Gastrocnemius medialis (tissue), 4 donors: ENCODE measurements at regions not wholly inside any gene's neighbourhood (a gene's known extent, or its start where the extent isn't known, plus 50 kb on each side); places are given as distances from the start of the nearest gene placed in this dataset.
"Not testable (repeated sequence)": the region's sequence is repeated elsewhere in the genome, so short reads cannot be mapped to it uniquely, and the experiment has no call there.

Experiments
- ATAC-seq, 2 donors: fragments of 150-250 bp; one replicate each; pipeline ENCODE4 v1.9.1; 2016
- DNase-seq, 2 donors: peaks; one replicate each; pipeline ENCODE4 v3.0.0-alpha.2; 2019
- H3K27ac ChIP-seq, 4 donors: fragments of 200-600 bp; sonication (generic); 1 replicate in 1 of 4; 2 replicates in 3 of 4; pipeline ENCODE4 v1.5.1; 2016 to 2018; ENCODE audit warnings: mild to moderate bottlenecking in 2 of 4, moderate library complexity in 1 of 4
- H3K27me3 ChIP-seq, 3 donors: fragments of 200-600 bp; sonication (generic) in 2 of 3; 1 replicate in 1 of 3; 2 replicates in 2 of 3; pipeline versions ENCODE4 v1.5.1 to v1.6.0; 2016 to 2019; ENCODE audit warnings: mild to moderate bottlenecking in 1 of 3, moderate library complexity in 1 of 3
- H3K36me3 ChIP-seq, 2 donors: fragments of 200-600 bp; sonication (generic) in 1 of 2; one replicate each; pipeline ENCODE4 v1.5.1; 2017 to 2018
- H3K4me1 ChIP-seq, 2 donors: fragments of 200-600 bp; sonication (generic) in 1 of 2; one replicate each; pipeline ENCODE4 v1.5.1; 2016 to 2017; ENCODE audit warnings: mild to moderate bottlenecking in 2 of 2
- H3K4me3 ChIP-seq, 4 donors: fragments of 200-600 bp; sonication (generic) in 3 of 4; 1 replicate in 1 of 4; 2 replicates in 3 of 4; pipeline ENCODE4 v1.5.1; 2016 to 2019; ENCODE audit warnings: mild to moderate bottlenecking in 2 of 4
- H3K9me3 ChIP-seq, 3 donors: fragments of 200-600 bp; sonication (generic) in 2 of 3; 1 replicate in 1 of 3; 2 replicates in 2 of 3; pipeline ENCODE4 v1.5.1; 2016 to 2019
- POLR2A ChIP-seq, 2 donors: fragments of 450-650 bp; IDR thresholded peaks; one replicate each; pipeline ENCODE4 v1.6.1; 2017; ENCODE audit warnings: antibody characterized with exemption in 2 of 2, mild to moderate bottlenecking in 2 of 2, moderate library complexity in 2 of 2
- in situ Hi-C, 4 donors: fragments of 200-750 bp; cut with MboI; loops; one replicate each; pipeline versions ENCODE4 v1.15.0 to v1.8.0; 2017; ENCODE audit warnings: low sequenced_read_pairs in 4 of 4
- intact Hi-C: fragments of 100-400 bp; cut with DNase I; formaldehyde crosslinking; loops from one replicate; pipeline ENCODE4 v1.15.1; 2023; ENCODE audit warnings: low total_unique reads
- TF ChIP-seq, protein P1 (sequence below), 5 experiments: fragments of 450-650 bp in 3 of 5; fragments of 200-600 bp in 2 of 5; sonication (generic) in 2 of 5; IDR thresholded peaks in 4 of 5; conservative IDR thresholded peaks in 1 of 5; 1 replicate in 4 of 5; 2 replicates in 1 of 5; pipeline ENCODE4 v1.5.1; 2016 to 2019; ENCODE audit warnings: antibody characterized with exemption in 5 of 5, mild to moderate bottlenecking in 3 of 5, moderate library complexity in 3 of 5

DNA sequence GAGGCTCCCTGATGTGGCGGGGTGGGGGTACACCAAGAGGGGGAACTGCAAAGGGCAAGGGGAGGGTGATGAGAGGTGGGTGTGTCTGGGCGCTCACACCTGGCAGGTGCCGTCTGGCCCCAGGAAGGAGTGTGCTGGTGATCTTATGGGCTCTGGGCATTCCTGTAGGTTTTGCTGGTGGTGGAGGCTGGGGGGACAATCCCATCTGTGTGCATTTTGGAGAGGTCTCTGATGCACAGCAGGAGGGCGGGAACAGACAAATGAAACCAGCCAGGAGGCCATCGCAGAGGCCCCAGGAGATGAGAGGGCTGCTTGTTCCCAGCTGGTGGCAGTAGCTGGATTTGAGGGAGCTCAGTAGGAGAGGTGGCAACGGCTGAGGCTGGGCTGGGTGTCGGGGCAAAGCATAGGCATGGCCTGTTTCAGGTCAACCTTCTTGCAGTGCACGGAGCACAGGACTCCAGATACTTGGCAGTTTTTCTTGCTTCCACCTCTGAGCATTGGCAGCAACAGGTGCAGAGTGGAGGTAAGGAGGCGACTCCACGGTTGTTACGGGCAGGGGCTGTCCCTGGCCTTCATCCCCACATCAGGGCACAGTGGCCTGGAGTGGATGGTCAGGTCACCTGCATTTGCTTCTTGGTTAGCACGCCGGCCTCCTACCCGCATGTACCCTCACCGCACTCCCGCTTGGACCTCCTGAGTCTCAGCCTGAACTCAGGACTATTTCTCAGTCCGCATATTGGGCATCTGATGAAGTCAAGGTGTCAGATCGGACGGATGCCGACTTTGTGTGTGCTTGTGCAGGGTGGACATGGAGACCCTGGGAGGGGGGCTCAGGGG is 194.2 kb upstream of the HDAC4 start:
- no peak overlapping the region for H3K27ac ChIP-seq
- no peak for TF ChIP-seq POLR2A (IDR thresholded peaks at IDR 0.05)
- TF ChIP-seq, protein P1, sequence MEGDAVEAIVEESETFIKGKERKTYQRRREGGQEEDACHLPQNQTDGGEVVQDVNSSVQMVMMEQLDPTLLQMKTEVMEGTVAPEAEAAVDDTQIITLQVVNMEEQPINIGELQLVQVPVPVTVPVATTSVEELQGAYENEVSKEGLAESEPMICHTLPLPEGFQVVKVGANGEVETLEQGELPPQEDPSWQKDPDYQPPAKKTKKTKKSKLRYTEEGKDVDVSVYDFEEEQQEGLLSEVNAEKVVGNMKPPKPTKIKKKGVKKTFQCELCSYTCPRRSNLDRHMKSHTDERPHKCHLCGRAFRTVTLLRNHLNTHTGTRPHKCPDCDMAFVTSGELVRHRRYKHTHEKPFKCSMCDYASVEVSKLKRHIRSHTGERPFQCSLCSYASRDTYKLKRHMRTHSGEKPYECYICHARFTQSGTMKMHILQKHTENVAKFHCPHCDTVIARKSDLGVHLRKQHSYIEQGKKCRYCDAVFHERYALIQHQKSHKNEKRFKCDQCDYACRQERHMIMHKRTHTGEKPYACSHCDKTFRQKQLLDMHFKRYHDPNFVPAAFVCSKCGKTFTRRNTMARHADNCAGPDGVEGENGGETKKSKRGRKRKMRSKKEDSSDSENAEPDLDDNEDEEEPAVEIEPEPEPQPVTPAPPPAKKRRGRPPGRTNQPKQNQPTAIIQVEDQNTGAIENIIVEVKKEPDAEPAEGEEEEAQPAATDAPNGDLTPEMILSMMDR (IDR thresholded peaks at IDR 0.05 in 4 of 5, conservative IDR thresholded peaks at IDR 0.05 in 1 of 5) = no peak
- H3K4me1 ChIP-seq = no peaks in the 10 kb centered on the region
- no peak overlapping the region for H3K4me3 ChIP-seq
- intact Hi-C loops = no loop called here
- no peaks in the 10 kb centered on the region for H3K27me3 ChIP-seq
- H3K9me3 ChIP-seq = no peaks in the 10 kb centered on the region
- DNase-seq (no peak), ATAC-seq (no peak)
- H3K36me3 ChIP-seq = no peaks in the 10 kb centered on the region
- in situ Hi-C loops = no loop called here

DNA sequence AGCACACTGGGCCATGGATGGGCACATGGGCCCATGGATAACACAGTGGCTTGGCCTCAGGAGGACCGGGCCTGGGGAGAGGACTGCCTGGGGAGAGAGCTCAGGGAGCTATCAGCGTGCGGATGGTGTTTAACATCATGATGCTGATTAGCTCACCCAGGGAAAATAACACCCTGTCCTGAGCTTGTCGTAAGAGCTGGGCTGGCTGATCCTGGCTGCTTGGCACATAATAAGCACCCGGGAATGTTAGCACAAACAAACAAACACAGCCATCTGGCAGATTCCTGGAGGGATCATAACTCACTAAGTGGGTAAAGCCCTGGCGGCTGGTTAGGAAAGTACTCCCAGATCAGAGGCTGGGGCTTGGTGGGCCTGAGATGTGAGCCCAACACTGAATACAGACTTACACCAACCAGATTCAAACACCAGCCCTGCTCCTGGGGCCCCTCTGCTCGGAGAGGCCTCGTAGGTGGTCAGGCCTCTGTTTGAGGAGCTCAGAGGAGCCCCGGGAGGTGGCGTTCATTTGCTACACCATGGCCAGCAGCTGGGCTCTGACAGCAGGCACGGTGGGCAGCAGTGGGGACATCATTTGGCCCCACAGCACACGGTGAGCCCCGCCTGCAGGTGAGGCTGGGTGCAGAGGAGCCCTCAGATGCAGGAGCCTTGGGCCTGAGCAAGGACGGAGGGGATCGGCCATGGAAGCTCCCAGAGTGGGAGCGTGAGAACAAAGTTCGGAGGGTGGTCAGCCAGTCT is 193.4 kb upstream of the HDAC4 start:
- no peak for TF ChIP-seq POLR2A (IDR thresholded peaks at IDR 0.05)
- TF ChIP-seq, protein P1 (IDR thresholded peaks at IDR 0.05 in 4 of 5, conservative IDR thresholded peaks at IDR 0.05 in 1 of 5) = no peak
- no peak for DNase-seq
- no peaks in the 10 kb centered on the region for H3K27me3 ChIP-seq
- no peaks in the 10 kb centered on the region for H3K9me3 ChIP-seq
- ATAC-seq = peak in 1 of 2 donors; percentile 64
- no peaks in the 10 kb centered on the region for H3K4me1 ChIP-seq
- no peaks in the 10 kb centered on the region for H3K36me3 ChIP-seq
- in situ Hi-C loops (no loop called here), intact Hi-C loops (no loop called here)
- H3K4me3 ChIP-seq = no peak overlapping the region
- no peak overlapping the region for H3K27ac ChIP-seq

DNA sequence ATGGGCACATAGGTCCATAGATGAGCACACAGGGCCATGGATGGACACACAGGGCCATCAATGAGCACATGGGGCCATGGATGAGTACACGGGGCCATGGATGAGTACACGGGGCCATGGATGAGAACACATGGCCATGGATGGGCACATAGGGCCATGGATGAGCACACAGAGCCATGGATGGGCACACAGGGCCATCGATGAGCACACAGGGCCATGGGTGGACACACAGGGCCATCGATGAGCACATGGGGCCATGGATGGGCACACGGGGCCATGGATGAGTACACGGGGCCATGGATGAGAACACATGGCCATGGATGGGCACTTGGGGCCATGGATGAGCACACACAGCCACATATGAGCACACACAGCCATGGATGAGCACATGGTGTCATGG is 192.6 kb upstream of the HDAC4 start:
- no peak for DNase-seq
- TF ChIP-seq, protein P1 (IDR thresholded peaks at IDR 0.05 in 4 of 5, conservative IDR thresholded peaks at IDR 0.05 in 1 of 5) = no peak
- TF ChIP-seq POLR2A (IDR thresholded peaks at IDR 0.05) = no peak
- no peak overlapping the region for H3K27ac ChIP-seq
- H3K36me3 ChIP-seq = no peaks in the 10 kb centered on the region
- H3K9me3 ChIP-seq = no peaks in the 10 kb centered on the region
- no peaks in the 10 kb centered on the region for H3K4me1 ChIP-seq
- intact Hi-C loops (no loop called here), in situ Hi-C loops (no loop called here)
- no peak overlapping the region for H3K4me3 ChIP-seq
- no peaks in the 10 kb centered on the region for H3K27me3 ChIP-seq
- ATAC-seq = no peak

DNA sequence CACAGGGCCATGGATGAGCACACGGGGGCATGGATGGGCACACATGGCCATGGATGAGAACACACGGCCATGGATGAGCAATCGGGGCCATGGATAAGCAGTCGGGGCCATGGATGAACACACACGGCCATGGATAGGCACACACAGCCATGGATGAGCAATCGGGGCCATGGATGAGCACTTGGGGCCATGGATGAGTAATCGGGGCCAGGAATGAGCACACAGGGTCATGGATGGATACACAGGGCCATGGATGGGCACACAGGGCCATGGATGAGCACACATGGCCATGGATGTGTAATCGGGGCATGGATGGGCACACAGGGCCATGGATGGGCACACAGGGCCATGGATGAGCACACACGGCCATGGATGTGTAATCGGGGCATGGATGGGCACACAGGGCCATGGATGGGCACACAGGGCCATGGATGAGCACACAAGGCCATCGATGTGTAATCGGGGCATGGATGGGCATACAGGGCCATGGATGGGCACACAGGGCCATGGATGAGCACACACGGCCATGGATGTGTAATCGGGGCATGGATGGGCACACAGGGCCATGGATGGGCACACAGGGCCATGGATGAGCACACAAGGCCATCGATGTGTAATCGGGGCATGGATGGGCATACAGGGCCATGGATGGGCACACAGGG is 191.9 kb upstream of the HDAC4 start:
- intact Hi-C loops, H3K4me1 ChIP-seq, DNase-seq, in situ Hi-C loops, H3K4me3 ChIP-seq, ATAC-seq, H3K36me3 ChIP-seq, H3K27ac ChIP-seq, H3K27me3 ChIP-seq, H3K9me3 ChIP-seq: not testable (repeated sequence)
